Coronary artery (tissue), 2 donors: ENCODE measurements at regions not wholly inside any gene's neighbourhood (a gene's known extent, or its start where the extent isn't known, plus 50 kb on each side); places are given as distances from the start of the nearest gene placed in this dataset.

ENCODE experiments used
- DNase-seq: peaks from one replicate; pipeline ENCODE4 v3.0.0-alpha.2; 2017; ENCODE audit warnings: low spot score
- H3K27ac ChIP-seq, 2 donors: fragments of 200-600 bp; sonication (generic); one replicate each; pipeline ENCODE4 v1.5.1; 2016 to 2019
- H3K4me3 ChIP-seq: fragments of 200-600 bp; sonication (generic); 2 replicates; pipeline ENCODE4 v1.5.1; 2016; ENCODE audit warnings: mild to moderate bottlenecking, moderate library complexity
- TF ChIP-seq, protein P1 (sequence below): fragments of 200-600 bp; sonication (generic); IDR thresholded peaks from one replicate; pipeline ENCODE4 v1.5.1; 2019; ENCODE audit warnings: antibody characterized with exemption

DNA sequence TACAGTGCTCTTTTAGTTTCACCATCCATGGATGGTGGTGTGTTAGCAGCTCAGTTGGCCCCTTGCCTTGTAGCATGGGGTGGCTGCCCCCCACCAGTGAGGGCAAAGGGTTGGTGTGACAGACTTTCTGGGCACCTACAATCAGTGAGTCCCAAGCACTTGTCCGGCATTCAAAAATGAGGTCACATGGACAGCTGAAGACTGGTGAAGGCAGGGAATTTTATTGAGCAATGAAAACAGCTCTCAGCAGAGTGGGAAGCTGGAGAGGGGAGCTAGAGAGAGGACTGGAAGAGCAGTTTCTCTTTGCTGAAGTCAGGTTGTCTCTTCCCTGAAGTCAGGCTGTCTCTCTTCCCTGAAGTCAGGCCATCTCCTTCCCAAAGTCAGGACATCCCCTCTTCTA lies 1053.2 kb downstream of the SLITRK1 start:
- Histone ChIP-seq H3K4me3 (no peak overlapping the region), H3K27ac (no peak overlapping the region)
- TF ChIP-seq, protein P1, sequence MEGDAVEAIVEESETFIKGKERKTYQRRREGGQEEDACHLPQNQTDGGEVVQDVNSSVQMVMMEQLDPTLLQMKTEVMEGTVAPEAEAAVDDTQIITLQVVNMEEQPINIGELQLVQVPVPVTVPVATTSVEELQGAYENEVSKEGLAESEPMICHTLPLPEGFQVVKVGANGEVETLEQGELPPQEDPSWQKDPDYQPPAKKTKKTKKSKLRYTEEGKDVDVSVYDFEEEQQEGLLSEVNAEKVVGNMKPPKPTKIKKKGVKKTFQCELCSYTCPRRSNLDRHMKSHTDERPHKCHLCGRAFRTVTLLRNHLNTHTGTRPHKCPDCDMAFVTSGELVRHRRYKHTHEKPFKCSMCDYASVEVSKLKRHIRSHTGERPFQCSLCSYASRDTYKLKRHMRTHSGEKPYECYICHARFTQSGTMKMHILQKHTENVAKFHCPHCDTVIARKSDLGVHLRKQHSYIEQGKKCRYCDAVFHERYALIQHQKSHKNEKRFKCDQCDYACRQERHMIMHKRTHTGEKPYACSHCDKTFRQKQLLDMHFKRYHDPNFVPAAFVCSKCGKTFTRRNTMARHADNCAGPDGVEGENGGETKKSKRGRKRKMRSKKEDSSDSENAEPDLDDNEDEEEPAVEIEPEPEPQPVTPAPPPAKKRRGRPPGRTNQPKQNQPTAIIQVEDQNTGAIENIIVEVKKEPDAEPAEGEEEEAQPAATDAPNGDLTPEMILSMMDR, result no peak
- DNase-seq, result no peak

DNA sequence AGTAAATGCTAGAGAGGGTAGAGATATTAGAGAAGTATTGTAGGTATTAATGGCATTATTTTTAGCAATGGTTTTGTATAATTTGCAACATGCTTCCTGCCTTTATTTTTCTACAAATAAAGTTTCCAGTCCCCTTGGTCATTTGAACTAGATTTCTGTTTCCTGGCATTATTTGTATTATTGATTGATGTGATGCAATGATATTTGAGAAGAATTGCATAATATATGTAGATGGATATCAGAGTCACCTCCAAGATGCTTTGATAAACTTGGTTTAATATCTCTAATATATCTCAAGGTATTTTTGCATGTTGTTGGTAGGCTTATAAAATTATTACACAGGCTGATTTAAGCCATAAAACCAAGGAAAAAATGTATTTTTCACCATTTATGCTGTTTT lies 1054.5 kb downstream of the SLITRK1 start:
- Histone ChIP-seq H3K27ac (no peak overlapping the region), H3K4me3 (no peak overlapping the region)
- TF ChIP-seq, protein P1, result no peak
- DNase-seq, result no peak

DNA sequence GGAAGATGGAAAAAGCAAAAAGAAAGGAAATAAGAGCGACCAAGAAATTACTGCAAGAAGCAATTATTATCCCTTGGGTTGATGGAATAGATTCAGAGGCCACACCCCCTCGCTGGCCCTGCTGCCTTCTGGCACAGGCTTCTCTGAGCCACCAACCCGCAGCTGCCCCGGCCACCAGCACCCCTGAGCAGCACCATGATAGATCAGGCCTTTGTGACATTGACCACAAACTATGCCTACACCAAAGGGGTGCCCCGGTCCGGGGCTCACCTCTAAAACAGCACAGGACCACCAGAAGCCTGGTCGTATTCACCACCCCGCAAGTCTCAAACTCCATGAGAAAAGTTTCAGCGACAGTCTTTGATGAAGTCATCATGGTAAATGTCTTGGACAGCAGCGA lies 1059.3 kb downstream of the SLITRK1 start:
- no peak for DNase-seq
- no peak overlapping the region for H3K27ac ChIP-seq
- TF ChIP-seq, protein P1, result no peak
- H3K4me3 ChIP-seq, result no peak overlapping the region

DNA sequence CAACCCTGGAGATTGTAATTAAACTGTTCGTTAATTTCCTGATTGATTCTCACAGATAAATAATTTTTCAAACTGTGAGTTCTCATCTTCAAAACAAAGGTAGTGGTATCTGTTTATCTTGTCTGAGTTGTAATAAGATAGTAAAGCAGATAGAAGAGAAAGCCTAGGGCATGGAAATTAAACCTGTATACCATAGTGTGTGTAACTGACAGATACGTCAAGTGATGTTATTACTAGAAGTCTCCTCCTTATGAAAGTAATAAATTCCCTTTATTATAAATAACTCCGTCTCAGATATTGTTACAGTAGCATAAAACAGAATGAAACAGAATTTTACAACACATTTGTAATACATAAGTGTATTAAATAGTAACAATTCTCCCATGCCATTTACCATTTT lies 1065.1 kb downstream of the SLITRK1 start:
- no peak overlapping the region for H3K27ac ChIP-seq
- no peak overlapping the region for H3K4me3 ChIP-seq
- DNase-seq, result no peak
- TF ChIP-seq, protein P1, result no peak

DNA sequence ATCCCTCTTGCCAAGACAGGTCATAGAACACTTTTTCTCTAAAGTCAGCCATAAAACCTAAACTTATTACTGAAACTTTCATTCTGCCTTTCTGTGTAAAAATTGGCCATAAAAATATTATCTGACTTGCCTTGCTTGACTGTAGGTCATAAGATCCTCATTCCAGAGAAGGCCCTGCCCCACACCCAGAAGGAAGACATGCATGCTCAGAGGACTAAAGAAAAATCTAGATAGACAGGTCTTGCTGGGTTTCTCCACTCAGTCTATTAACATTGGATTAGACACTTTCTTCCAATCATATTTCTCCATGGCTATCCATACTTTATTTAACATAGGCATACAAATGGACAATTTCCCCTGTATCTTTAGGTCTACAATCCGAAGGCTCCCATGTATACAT lies 1066.5 kb downstream of the SLITRK1 start:
- TF ChIP-seq, protein P1, result no peak
- Histone ChIP-seq H3K4me3 (no peak overlapping the region), H3K27ac (no peak overlapping the region)
- DNase-seq, result no peak

DNA sequence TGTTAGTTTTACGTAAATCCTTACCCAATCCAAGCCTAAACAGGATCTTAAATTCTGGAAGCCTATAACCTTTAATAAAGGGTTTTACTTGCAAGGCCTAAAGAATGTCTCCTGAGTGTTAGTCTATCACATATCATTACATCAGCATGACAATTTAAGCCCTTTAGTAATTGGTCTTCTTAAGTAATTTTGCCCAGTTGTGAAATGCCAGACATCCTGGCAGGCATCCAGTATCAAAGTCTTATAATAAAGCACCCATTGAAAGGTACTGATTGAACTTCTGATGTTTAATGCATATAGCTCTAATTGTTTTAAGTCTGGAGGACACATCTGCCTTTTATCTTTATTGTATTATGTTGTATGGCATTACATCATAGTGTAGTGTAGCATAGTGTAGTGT lies 1078.9 kb downstream of the SLITRK1 start:
- TF ChIP-seq, protein P1, result no peak
- H3K4me3 ChIP-seq, result no peak overlapping the region
- DNase-seq, result no peak
- no peak overlapping the region for H3K27ac ChIP-seq

DNA sequence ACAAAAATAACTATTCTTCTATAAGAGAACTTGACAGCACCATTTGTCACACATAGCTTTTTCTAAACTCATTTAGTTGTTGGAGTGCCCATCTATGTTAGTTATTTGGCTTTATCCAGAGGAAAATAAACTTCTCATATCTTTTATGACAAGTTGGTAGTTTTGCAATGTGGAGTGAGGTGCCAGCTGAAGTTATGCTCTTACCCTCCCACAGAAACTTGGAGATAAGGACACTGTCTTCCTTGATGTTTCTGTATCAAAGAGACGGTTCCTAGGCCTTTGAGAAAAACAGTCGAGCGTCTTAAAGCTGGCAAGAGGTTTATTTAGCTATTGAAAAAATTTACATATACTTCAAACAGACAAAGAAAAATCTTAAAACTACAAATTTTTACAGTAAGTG lies 1079.7 kb downstream of the SLITRK1 start:
- Histone ChIP-seq H3K4me3 (no peak overlapping the region), H3K27ac (no peak overlapping the region)
- DNase-seq, result no peak
- TF ChIP-seq, protein P1, result no peak
